SK-N-SH (cell line): ENCODE measurements at regions not wholly inside any gene's neighbourhood (a gene's known extent, or its start where the extent isn't known, plus 50 kb on each side); places are given as distances from the start of the nearest gene placed in this dataset.

Source experiments
- CTCF ChIA-PET: fragments of 300-600, 350-600 bp; formaldehyde crosslinking; extraction: SDS; loops from one replicate; lab custom pipeline; 2021; lab: Yijun Ruan, JAX
- POLR2A ChIA-PET: fragments of 350-600 bp; sonication (Branson Sonifier 250); formaldehyde crosslinking; extraction: SDS; loops from one replicate; lab custom pipeline; 2020; ENCODE audit warnings: antibody characterized with exemption, inconsistent platforms; lab: Yijun Ruan, JAX
- DNase-seq: peaks from one replicate; pipeline ENCODE4 v3.0.0; 2012
- H2AFZ ChIP-seq: fragments of 200-600 bp; sonication (generic); 2 replicates; pipeline ENCODE4 v1.8.1; 2016; ENCODE audit warnings: antibody characterized with exemption, mild to moderate bottlenecking, low read depth
- H3F3A ChIP-seq: fragments of 200-600 bp; sonication (generic); replicated peaks from 2 replicates; pipeline ENCODE3; 2016; ENCODE audit warnings: antibody characterized with exemption, mild to moderate bottlenecking; ENCODE audit not compliant: insufficient read depth
- H3K27ac ChIP-seq, 2 experiments: fragments of 200-500 bp in 1 of 2; fragments of 200-600 bp in 1 of 2; sonication (Bioruptor generic) in 1 of 2; sonication (generic), shearing (Covaris generic) in 1 of 2; 2 replicates each; pipeline versions ENCODE4 v1.5.1 to v1.6.1; 2014 to 2016; ENCODE audit warnings: low read depth in 2 of 2, inconsistent platforms in 1 of 2, low read length in 1 of 2, mild to moderate bottlenecking in 1 of 2, mixed read lengths in 1 of 2
- H3K27me3 ChIP-seq: fragments of 200-600 bp; sonication (generic), shearing (Covaris generic); 2 replicates; pipeline ENCODE4 v1.6.1; 2016; ENCODE audit warnings: mixed run types; ENCODE audit not compliant: insufficient read depth
- H3K36me3 ChIP-seq, 2 experiments: fragments of 200-500 bp in 1 of 2; fragments of 200-600 bp in 1 of 2; sonication (Bioruptor generic) in 1 of 2; sonication (generic) in 1 of 2; replicated peaks in 1 of 2; 2 replicates each; pipeline versions ENCODE3 to v1.5.1; 2014 to 2016; ENCODE audit warnings: low read length in 1 of 2, mild to moderate bottlenecking in 1 of 2; ENCODE audit not compliant: insufficient read depth in 2 of 2, control insufficient read depth in 1 of 2
- H3K4me1 ChIP-seq, 2 experiments: fragments of 200-500 bp in 1 of 2; fragments of 200-600 bp in 1 of 2; sonication (Bioruptor generic) in 1 of 2; sonication (generic), shearing (Covaris generic) in 1 of 2; 2 replicates each; pipeline versions ENCODE4 v1.5.1 to v1.6.1; 2014 to 2016; ENCODE audit warnings: low read depth in 1 of 2, low read length in 1 of 2, mixed run types in 1 of 2; ENCODE audit not compliant: insufficient read depth in 2 of 2, control insufficient read depth in 1 of 2
- H3K4me2 ChIP-seq: fragments of 200-600 bp; sonication (generic), shearing (Covaris generic); 2 replicates; pipeline ENCODE4 v1.6.1; 2017; ENCODE audit warnings: mixed run types
- H3K4me3 ChIP-seq, 2 experiments: fragments of 200-500 bp in 1 of 2; fragments of 200-600 bp in 1 of 2; sonication (Bioruptor generic) in 1 of 2; sonication (generic), shearing (Covaris generic) in 1 of 2; 2 replicates each; pipeline versions ENCODE4 v1.5.1 to v1.8.1; 2014 to 2016; ENCODE audit warnings: low read depth in 2 of 2, inconsistent platforms in 1 of 2, low read length in 1 of 2, mild to moderate bottlenecking in 1 of 2, mixed read lengths in 1 of 2, moderate library complexity in 1 of 2
- H3K79me2 ChIP-seq: fragments of 200-600 bp; sonication (generic); 2 replicates; pipeline ENCODE4 v1.8.1; 2017; ENCODE audit warnings: mild to moderate bottlenecking; ENCODE audit not compliant: insufficient read depth
- H3K9ac ChIP-seq: fragments of 200-600 bp; sonication (generic); 2 replicates; pipeline ENCODE4 v1.6.1; 2017; ENCODE audit warnings: mixed run types
- H3K9me2 ChIP-seq: fragments of 200-600 bp; sonication (generic); 2 replicates; pipeline ENCODE4 v1.6.1; 2017; ENCODE audit warnings: mixed run types
- H3K9me3 ChIP-seq: fragments of 200-600 bp; sonication (generic); 2 replicates; pipeline ENCODE4 v1.6.1; 2017; ENCODE audit warnings: mixed run types, mild to moderate bottlenecking, moderate library complexity
- H4K20me1 ChIP-seq: fragments of 200-600 bp; sonication (generic); 2 replicates; pipeline ENCODE4 v1.6.1; 2017; ENCODE audit warnings: mild to moderate bottlenecking, mixed run types; ENCODE audit not compliant: insufficient read depth
- CHD2 ChIP-seq: fragments of 150-350 bp; IDR thresholded peaks from 2 replicates; pipeline ENCODE4 v1.6.1; 2018; ENCODE audit warnings: low read length; ENCODE audit not compliant: partially characterized antibody
- ELF1 ChIP-seq: IDR thresholded peaks from 2 replicates; pipeline ENCODE4 v1.4.0; 2012
- FOSL2 ChIP-seq: IDR thresholded peaks from 2 replicates; pipeline ENCODE4 v1.4.0; 2012; ENCODE audit warnings: low read depth, mild to moderate bottlenecking, moderate library complexity, borderline replicate concordance
- FOXJ3 ChIP-seq: sonication (generic); formaldehyde crosslinking; IDR thresholded peaks from 2 replicates; pipeline ENCODE4 v1.5.1; 2020; ENCODE audit warnings: mild to moderate bottlenecking, missing genetic modification reagents
- FOXM1 ChIP-seq: IDR thresholded peaks from 2 replicates; pipeline ENCODE4 v1.4.0; 2012; ENCODE audit warnings: low read depth, mild to moderate bottlenecking
- GABPA ChIP-seq: IDR thresholded peaks from 2 replicates; pipeline ENCODE4 v1.4.0; 2012; ENCODE audit warnings: low read depth, mild to moderate bottlenecking
- GATA2 ChIP-seq: sonication (generic); formaldehyde crosslinking; IDR thresholded peaks from 2 replicates; pipeline ENCODE4 v1.5.0; 2020; ENCODE audit warnings: mild to moderate bottlenecking, missing genetic modification reagents
- JUND ChIP-seq: IDR thresholded peaks from 2 replicates; pipeline ENCODE4 v1.4.0; 2012
- MEF2A ChIP-seq: IDR thresholded peaks from 2 replicates; pipeline ENCODE4 v1.4.0; 2012; ENCODE audit warnings: low read depth, borderline replicate concordance
- MXI1 ChIP-seq: IDR thresholded peaks from 2 replicates; pipeline ENCODE4 v1.6.1; 2012; ENCODE audit warnings: mild to moderate bottlenecking, low read depth, low read length, improper control_type of control experiment
- NFIC ChIP-seq: IDR thresholded peaks from 2 replicates; pipeline ENCODE4 v1.4.0; 2012; ENCODE audit warnings: borderline replicate concordance
- RAD21 ChIP-seq: IDR thresholded peaks from 2 replicates; pipeline ENCODE4 v1.6.1; 2012; ENCODE audit warnings: mild to moderate bottlenecking, low read length
- RCOR1 ChIP-seq: fragments of 150-350 bp; IDR thresholded peaks from 2 replicates; pipeline ENCODE4 v1.6.1; 2017; ENCODE audit warnings: antibody characterized with exemption, low read length
- RFX5 ChIP-seq: IDR thresholded peaks from 2 replicates; pipeline ENCODE4 v1.6.1; 2012; ENCODE audit warnings: mild to moderate bottlenecking, improper control_type of control experiment, low read length
- RXRA ChIP-seq: IDR thresholded peaks from 2 replicates; pipeline ENCODE4 v1.4.0; 2012; ENCODE audit warnings: low read depth, mild to moderate bottlenecking, borderline replicate concordance
- SMC3 ChIP-seq: IDR thresholded peaks from 2 replicates; pipeline ENCODE4 v1.6.1; 2012; ENCODE audit warnings: low read depth, low read length, improper control_type of control experiment
- TAF1 ChIP-seq: IDR thresholded peaks from 2 replicates; pipeline ENCODE4 v1.6.1; 2012; ENCODE audit warnings: low read depth, mild to moderate bottlenecking, low read length, moderate library complexity, borderline replicate concordance
- TCF12 ChIP-seq: IDR thresholded peaks from 2 replicates; pipeline ENCODE4 v1.4.0; 2012
- TEAD4 ChIP-seq: IDR thresholded peaks from 2 replicates; pipeline ENCODE4 v1.4.0; 2012; ENCODE audit warnings: mild to moderate bottlenecking, borderline replicate concordance; ENCODE audit not compliant: insufficient read depth
- USF2 ChIP-seq: fragments of 150-350 bp; IDR thresholded peaks from 2 replicates; pipeline ENCODE4 v1.6.1; 2017; ENCODE audit warnings: antibody characterized with exemption, low read length, low read depth, borderline replicate concordance
- YY1 ChIP-seq: IDR thresholded peaks from 2 replicates; pipeline ENCODE4 v1.4.0; 2012; ENCODE audit warnings: low read depth, mild to moderate bottlenecking
- WGBS: methylation state at CpG from one replicate; pipeline ENCODE4 v1.1.6; 2017; ENCODE audit warnings: low lambda C conversion rate; 5-methylcytosine and 5-hydroxymethylcytosine counted together
- TF ChIP-seq, protein P1 (sequence below): IDR thresholded peaks from 2 replicates; pipeline ENCODE4 v1.4.0; 2012; ENCODE audit warnings: low read depth, borderline replicate concordance
- TF ChIP-seq, protein P2 (sequence below): fragments of 150-350 bp; IDR thresholded peaks from 2 replicates; pipeline ENCODE4 v1.6.1; 2016; ENCODE audit warnings: mild to moderate bottlenecking, low read depth, low read length
- TF ChIP-seq, protein P3 (sequence below): IDR thresholded peaks from 2 replicates; pipeline ENCODE4 v1.4.0; 2012; ENCODE audit warnings: low read depth, borderline replicate concordance
- TF ChIP-seq, protein P4 (sequence below): IDR thresholded peaks from 2 replicates; pipeline ENCODE4 v1.4.0; 2012; ENCODE audit warnings: low read depth

DNA sequence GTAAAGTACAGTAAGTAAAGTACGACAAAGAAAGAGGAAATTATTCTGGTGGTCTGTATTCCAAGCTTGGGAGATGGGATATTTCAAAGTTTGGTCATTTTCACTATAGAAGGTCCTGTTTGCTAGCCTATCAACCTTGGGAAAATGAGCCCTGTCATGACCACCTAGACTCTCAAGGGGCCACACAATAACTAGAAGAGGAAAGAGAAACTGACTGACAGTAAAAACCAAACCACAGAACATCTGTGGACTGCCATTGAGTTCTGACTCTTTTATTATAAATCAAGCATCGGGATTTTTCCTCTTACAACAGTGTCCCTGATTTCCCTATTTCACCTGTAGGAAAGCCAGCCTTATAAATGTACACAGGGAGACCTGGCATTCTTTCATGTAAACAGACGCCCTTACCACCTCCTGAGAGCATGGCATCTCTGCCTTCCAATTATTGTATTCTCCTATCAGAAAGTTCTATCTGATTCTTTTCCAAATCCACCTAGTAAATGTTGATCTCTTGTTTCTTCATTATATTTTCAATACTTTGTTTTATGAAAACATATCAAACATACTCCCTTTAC is 80.0 kb downstream of the ZNF622 start:
- ChIA-PET CTCF (no interaction called here), POLR2A (no interaction called here)
- Histone ChIP-seq H4K20me1 (no peaks in the 10 kb centered on the region), H3K79me2 (no peaks in the 10 kb centered on the region), H3K4me3 (no peak overlapping the region), H3K9ac (no peak overlapping the region), H3K36me3 (no peaks in the 10 kb centered on the region), H3K9me3 (no peaks in the 10 kb centered on the region), H3K27me3 (no peaks in the 10 kb centered on the region), H3K27ac (no peak overlapping the region), H3K4me1 (peaks cover 0 to 4% of the 10 kb centered on the region in 2 experiments; a peak in 2 of 4 replicates), H3K4me2 (no peak overlapping the region), H3K9me2 (no peaks in the 10 kb centered on the region), H3F3A (no peaks in the 10 kb centered on the region), H2AFZ (no peak overlapping the region)
- DNase-seq = no peak
- WGBS = 41% methylated on average over 3 of the region's 3 CpGs
- TF ChIP-seq GATA2 (no peak), RCOR1 (no peak), USF2 (no peak), TEAD4 (no peak), FOXJ3 (no peak), FOXM1 (no peak), YY1 (no peak), CHD2 (no peak), TCF12 (no peak)
- TF ChIP-seq, protein P1, sequence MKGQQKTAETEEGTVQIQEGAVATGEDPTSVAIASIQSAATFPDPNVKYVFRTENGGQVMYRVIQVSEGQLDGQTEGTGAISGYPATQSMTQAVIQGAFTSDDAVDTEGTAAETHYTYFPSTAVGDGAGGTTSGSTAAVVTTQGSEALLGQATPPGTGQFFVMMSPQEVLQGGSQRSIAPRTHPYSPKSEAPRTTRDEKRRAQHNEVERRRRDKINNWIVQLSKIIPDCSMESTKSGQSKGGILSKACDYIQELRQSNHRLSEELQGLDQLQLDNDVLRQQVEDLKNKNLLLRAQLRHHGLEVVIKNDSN = no peak

DNA sequence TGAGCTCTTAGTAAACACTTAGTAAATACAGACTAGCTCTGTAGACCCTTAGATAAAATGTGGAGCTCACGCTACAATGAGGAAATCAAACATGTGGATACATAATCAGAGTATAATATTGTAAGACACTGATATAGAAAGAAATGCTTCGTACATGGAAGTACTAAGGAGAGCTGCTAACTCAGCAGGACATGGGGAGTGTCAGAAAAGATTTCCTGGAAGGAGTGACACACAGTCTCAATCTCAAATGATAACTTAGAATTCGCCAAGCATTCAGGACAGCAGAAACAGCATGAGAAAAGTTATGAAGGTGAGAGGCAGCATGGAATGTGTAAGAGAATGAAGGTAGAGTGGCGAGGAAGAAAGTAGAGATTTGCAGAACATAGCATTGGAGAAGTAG is 80.8 kb downstream of the ZNF622 start:
- no peaks in the 10 kb centered on the region for H3K36me3 ChIP-seq
- no peak overlapping the region; a peak in 1 of 4 replicates for H3K27ac ChIP-seq
- no peaks in the 10 kb centered on the region for H3K79me2 ChIP-seq
- no peak overlapping the region for H3K9ac ChIP-seq
- 35% methylated on average over 4 of the region's 4 CpGs for WGBS
- POLR2A ChIA-PET = no interaction called here
- peaks cover 0 to 4% of the 10 kb centered on the region in 2 experiments; a peak in 2 of 4 replicates for H3K4me1 ChIP-seq
- no peaks in the 10 kb centered on the region for H3K27me3 ChIP-seq
- no peaks in the 10 kb centered on the region for H3K9me2 ChIP-seq
- no peak for DNase-seq
- no peaks in the 10 kb centered on the region for H3F3A ChIP-seq
- H2AFZ ChIP-seq = no peak overlapping the region
- CTCF ChIA-PET = interaction anchor here (0.6 to 1.5 kb wide), 2 partner anchors 157 to 806 kb away, joined by 3 read pairs; no protein-coding TSS in a partner anchor
- H3K4me2 ChIP-seq = no peak overlapping the region
- no peaks in the 10 kb centered on the region for H4K20me1 ChIP-seq
- H3K4me3 ChIP-seq = no peak overlapping the region
- no peaks in the 10 kb centered on the region for H3K9me3 ChIP-seq
- TF ChIP-seq, protein P2, sequence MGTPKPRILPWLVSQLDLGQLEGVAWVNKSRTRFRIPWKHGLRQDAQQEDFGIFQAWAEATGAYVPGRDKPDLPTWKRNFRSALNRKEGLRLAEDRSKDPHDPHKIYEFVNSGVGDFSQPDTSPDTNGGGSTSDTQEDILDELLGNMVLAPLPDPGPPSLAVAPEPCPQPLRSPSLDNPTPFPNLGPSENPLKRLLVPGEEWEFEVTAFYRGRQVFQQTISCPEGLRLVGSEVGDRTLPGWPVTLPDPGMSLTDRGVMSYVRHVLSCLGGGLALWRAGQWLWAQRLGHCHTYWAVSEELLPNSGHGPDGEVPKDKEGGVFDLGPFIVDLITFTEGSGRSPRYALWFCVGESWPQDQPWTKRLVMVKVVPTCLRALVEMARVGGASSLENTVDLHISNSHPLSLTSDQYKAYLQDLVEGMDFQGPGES = no peak
- TF ChIP-seq NFIC = no peak
- no peak for TF ChIP-seq JUND
- TF ChIP-seq MXI1 = no peak
- no peak for TF ChIP-seq FOSL2
- TF ChIP-seq, protein P3, sequence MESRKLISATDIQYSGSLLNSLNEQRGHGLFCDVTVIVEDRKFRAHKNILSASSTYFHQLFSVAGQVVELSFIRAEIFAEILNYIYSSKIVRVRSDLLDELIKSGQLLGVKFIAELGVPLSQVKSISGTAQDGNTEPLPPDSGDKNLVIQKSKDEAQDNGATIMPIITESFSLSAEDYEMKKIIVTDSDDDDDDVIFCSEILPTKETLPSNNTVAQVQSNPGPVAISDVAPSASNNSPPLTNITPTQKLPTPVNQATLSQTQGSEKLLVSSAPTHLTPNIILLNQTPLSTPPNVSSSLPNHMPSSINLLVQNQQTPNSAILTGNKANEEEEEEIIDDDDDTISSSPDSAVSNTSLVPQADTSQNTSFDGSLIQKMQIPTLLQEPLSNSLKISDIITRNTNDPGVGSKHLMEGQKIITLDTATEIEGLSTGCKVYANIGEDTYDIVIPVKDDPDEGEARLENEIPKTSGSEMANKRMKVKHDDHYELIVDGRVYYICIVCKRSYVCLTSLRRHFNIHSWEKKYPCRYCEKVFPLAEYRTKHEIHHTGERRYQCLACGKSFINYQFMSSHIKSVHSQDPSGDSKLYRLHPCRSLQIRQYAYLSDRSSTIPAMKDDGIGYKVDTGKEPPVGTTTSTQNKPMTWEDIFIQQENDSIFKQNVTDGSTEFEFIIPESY = no peak
- TF ChIP-seq GABPA = no peak
- TF ChIP-seq MEF2A = no peak
- no peak for TF ChIP-seq YY1
- TF ChIP-seq, protein P4, sequence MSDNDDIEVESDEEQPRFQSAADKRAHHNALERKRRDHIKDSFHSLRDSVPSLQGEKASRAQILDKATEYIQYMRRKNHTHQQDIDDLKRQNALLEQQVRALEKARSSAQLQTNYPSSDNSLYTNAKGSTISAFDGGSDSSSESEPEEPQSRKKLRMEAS = no peak
- no peak for TF ChIP-seq RAD21
- TF ChIP-seq RFX5 = no peak
- TF ChIP-seq ELF1 = no peak
- no peak for TF ChIP-seq RXRA
- no peak for TF ChIP-seq SMC3
- no peak for TF ChIP-seq USF2
- TF ChIP-seq TAF1 = no peak
